PC-3 (cell line): ENCODE measurements at regions not wholly inside any gene's neighbourhood (a gene's known extent, or its start where the extent isn't known, plus 50 kb on each side); places are given as distances from the start of the nearest gene placed in this dataset.

Source experiments
- CTCF ChIP-seq: fragments of 300-600 bp; sonication (generic); conservative IDR thresholded peaks from 2 replicates; pipeline ENCODE4 v1.5.1; 2017; ENCODE audit warnings: antibody characterized with exemption, low read depth, mild to moderate bottlenecking, low read length
- EZH2 ChIP-seq: fragments of 300-600 bp; sonication (generic); IDR thresholded peaks from one replicate; pipeline ENCODE4 v1.6.1; 2017; ENCODE audit warnings: antibody characterized with exemption, mild to moderate bottlenecking, low read length; ENCODE audit not compliant: unreplicated experiment
- EZH2phosphoT487 ChIP-seq: fragments of 300-600 bp; sonication (generic); IDR thresholded peaks from 2 replicates; pipeline ENCODE4 v1.6.1; 2018; ENCODE audit warnings: mild to moderate bottlenecking, antibody characterized with exemption, low read length, borderline replicate concordance

DNA sequence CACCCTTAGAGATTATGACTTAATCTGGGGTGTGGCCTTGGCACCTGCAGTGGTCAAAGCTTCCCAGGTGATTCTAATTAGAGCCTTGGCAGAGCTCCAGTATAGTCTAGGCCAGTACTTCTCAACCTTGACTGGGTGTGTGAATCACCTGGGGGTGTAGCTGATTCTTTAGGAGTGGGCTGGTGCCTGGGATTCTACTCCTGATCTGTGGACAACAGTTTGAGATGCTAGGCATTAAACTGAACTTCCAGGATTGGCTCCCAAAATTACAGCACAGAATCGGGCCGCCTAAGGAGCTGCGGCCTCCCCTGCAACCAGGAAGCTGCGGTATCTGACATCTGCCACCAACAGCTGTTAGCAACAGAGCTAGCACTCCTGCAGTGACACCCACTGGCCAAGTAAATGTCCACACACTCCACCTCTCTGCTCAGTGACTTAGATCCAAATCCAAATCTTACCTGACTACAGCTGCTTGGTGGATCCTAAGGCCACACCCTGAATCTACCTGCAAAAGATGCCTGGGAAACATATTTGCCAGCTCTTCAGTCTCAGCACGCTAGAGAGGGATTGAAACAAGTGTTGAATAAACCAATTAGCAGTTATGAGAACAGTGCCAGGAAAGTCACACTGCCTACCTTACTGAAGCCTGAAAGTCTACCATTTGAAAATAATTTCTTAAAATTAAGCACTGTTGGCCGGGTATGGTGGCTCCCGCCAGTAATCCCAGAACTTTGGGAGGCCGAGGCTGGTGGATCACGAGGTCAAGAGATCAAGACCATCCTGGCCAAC lies 126.7 kb downstream of the UNC5CL start:
- TF ChIP-seq CTCF (peak; percentile 74), EZH2phosphoT487 (no peak), EZH2 (no peak)
